BJ (cell line): ENCODE measurements at regions not wholly inside any gene's neighbourhood (a gene's known extent, or its start where the extent isn't known, plus 50 kb on each side); places are given as distances from the start of the nearest gene placed in this dataset.

Experiments used
- CTCF ChIA-PET: fragments of 350-600 bp; formaldehyde crosslinking; extraction: SDS; loops from one replicate; lab custom pipeline; 2021; ENCODE audit warnings: antibody characterized with exemption, inconsistent platforms; lab: Yijun Ruan, JAX
- POLR2A ChIA-PET: fragments of 300-600 bp; sonication (Branson Sonifier 250); formaldehyde crosslinking; extraction: SDS; loops from one replicate; lab custom pipeline; 2021; ENCODE audit warnings: antibody characterized with exemption; lab: Charles Lee
- DNase-seq: peaks from one replicate; pipeline ENCODE4 v3.0.0-alpha.2; 2011; ENCODE audit warnings: low read depth
- H3K27me3 ChIP-seq: 2 replicates; pipeline ENCODE4 v1.6.0; 2011; ENCODE audit warnings: low read length; ENCODE audit not compliant: control insufficient read depth, insufficient read depth
- H3K36me3 ChIP-seq: 2 replicates; pipeline ENCODE4 v1.5.1; 2011; ENCODE audit warnings: low read length; ENCODE audit not compliant: control insufficient read depth, insufficient read depth
- H3K4me3 ChIP-seq: 2 replicates; pipeline ENCODE4 v1.5.1; 2011; ENCODE audit warnings: low read depth, mild to moderate bottlenecking, control low read depth, low read length
- TF ChIP-seq, protein P1 (sequence below): IDR thresholded peaks from 2 replicates; pipeline ENCODE4 v1.5.1; 2011; ENCODE audit warnings: low read depth, mild to moderate bottlenecking, control low read depth, inconsistent platforms, low read length, moderate library complexity; ENCODE audit not compliant: insufficient read depth

DNA sequence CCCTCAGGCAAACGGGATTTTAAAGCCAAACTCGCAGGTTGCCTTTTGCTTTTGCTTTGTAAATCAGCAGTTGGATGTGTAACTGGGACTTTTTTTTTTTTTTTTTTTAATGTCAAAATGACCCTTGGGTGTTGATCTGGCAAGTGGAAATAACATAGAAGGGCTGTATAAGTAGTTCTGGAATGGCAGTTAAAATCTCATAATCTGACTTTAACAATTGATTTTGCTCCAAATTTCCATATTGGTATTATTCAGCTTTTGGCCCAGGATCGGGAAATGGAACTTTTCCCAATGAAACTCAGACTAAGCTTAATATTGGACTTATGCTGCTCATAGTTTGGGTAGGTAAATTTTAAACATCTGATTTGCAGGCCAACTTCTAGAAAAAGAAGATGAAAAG, 346.8 kb upstream of the NUDT12 start:
- no peak for DNase-seq
- Histone ChIP-seq H3K27me3 (no peaks in the 10 kb centered on the region), H3K36me3 (no peaks in the 10 kb centered on the region), H3K4me3 (no peak overlapping the region)
- TF ChIP-seq, protein P1, sequence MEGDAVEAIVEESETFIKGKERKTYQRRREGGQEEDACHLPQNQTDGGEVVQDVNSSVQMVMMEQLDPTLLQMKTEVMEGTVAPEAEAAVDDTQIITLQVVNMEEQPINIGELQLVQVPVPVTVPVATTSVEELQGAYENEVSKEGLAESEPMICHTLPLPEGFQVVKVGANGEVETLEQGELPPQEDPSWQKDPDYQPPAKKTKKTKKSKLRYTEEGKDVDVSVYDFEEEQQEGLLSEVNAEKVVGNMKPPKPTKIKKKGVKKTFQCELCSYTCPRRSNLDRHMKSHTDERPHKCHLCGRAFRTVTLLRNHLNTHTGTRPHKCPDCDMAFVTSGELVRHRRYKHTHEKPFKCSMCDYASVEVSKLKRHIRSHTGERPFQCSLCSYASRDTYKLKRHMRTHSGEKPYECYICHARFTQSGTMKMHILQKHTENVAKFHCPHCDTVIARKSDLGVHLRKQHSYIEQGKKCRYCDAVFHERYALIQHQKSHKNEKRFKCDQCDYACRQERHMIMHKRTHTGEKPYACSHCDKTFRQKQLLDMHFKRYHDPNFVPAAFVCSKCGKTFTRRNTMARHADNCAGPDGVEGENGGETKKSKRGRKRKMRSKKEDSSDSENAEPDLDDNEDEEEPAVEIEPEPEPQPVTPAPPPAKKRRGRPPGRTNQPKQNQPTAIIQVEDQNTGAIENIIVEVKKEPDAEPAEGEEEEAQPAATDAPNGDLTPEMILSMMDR, result no peak
- CTCF ChIA-PET, result no interaction called here
- POLR2A ChIA-PET, result no interaction called here

DNA sequence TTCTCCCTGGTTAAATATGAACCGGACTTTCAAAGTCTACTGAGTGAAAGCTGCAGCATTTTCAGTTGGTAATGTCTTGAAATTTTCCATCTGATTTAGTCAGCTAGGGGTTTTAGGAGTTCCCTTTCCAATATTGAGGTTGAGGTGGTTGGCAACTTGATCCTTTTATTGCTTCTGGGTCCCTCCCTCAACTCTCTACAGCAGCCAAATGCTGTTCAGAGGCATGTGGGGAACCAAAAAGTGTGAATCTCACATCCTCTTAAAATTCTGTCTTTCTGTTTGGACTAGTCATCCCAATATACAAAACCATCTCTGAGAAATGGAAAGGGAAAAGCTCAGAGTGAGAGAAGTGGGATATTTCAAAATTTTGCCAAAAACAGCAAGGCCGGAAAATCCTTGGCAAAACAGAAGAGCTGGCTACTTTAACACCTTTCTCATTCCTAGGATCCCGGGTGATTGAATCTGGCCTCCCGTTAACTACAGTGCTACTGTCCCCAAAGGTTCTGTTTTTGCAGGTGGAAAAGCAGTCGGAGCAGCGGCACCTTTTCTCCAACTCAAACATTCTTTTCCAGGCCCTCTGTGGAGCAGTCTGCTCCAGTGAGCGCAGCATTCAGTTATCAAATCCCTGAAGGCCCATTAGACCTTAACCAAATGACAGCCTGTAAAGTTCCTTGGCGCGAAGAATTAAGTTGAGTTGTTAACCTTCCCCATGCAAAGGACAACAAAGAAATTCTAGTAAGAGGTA, 345.9 kb upstream of the NUDT12 start:
- POLR2A ChIA-PET, result no interaction called here
- CTCF ChIA-PET, result no interaction called here
- no peak for DNase-seq

DNA sequence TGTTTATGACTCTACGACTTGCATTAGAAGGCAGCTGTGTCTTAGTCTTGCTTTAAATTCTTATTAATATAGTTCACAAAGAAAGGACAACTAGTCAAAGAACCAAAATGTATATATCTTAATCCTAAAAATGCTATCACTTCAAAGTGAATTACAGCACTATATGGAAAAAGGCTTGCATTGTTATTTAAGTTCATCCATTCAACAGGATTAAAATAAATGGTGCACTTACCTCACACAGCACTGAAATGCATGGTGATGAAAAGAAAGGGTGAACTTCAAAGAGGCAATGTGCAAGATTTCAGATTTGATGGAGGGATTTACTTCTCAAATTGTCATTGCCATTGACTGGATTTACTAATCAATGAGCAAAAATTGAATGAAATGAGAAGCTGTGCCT, 344.4 kb upstream of the NUDT12 start:
- Histone ChIP-seq H3K27me3 (no peaks in the 10 kb centered on the region), H3K36me3 (no peaks in the 10 kb centered on the region), H3K4me3 (no peak overlapping the region)
- ChIA-PET CTCF (no interaction called here), POLR2A (no interaction called here)
- no peak for DNase-seq
- TF ChIP-seq, protein P1, result no peak

More for the DNA sequence above, 345.9 kb upstream of the NUDT12 start:
- TF ChIP-seq, protein P1, result no peak
- Histone ChIP-seq H3K36me3 (no peaks in the 10 kb centered on the region), H3K4me3 (no peak overlapping the region), H3K27me3 (no peaks in the 10 kb centered on the region)

DNA sequence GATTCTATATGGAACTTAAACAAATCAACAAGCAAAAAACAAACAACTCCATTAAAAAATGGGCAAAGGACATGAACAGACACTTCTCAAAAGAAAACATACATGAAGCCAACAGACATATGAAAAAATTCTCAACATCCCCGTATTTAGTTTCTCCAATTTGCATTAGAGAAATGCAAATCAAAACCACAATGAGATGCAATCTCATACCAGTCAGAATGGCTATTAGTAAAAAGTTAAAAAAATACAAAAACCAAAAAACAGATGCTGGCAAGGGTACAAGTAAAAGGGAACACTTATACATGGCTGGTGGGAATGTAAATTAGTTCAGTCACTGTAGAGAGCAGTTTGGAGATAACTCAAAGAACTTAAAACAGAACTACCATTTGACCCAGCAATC, 342.1 kb upstream of the NUDT12 start:
- ChIA-PET CTCF (no interaction called here), POLR2A (no interaction called here)
- Histone ChIP-seq H3K4me3 (no peak overlapping the region), H3K27me3 (no peaks in the 10 kb centered on the region), H3K36me3 (no peaks in the 10 kb centered on the region)
- DNase-seq, result no peak
- TF ChIP-seq, protein P1, result no peak

DNA sequence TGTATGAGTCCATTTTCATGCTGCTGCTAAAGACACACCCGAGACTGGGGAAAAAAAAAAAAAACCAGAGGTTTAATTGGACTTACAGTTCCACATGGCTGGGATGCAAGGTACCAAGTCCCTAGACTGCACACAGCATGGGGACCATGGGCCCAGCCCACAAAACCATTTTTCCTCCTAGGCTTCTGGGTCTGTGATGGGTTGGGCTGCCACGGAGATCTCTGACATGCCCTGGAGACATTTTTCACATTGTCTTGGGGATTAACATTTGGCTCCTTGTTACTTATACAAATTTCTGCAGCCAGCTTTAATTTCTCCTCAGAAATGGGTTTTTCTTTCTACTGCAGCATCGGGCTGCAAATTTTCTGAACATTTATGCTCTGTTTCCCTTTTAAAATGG, 340.3 kb upstream of the NUDT12 start:
- Histone ChIP-seq H3K27me3 (no peaks in the 10 kb centered on the region), H3K36me3 (no peaks in the 10 kb centered on the region), H3K4me3 (no peak overlapping the region)
- TF ChIP-seq, protein P1, result no peak
- ChIA-PET POLR2A (no interaction called here), CTCF (no interaction called here)
- no peak for DNase-seq
